ENCODE measurements at regions not wholly inside any gene's neighbourhood (a gene's known extent, or its start where the extent isn't known, plus 50 kb on each side); places are given as distances from the start of the nearest gene placed in this dataset.

GRCh38 chr6:78525976-78526375 lies 341.4 kb upstream of the IRAK1BP1 start (continued):
- TF ChIP-seq, protein P1, sequence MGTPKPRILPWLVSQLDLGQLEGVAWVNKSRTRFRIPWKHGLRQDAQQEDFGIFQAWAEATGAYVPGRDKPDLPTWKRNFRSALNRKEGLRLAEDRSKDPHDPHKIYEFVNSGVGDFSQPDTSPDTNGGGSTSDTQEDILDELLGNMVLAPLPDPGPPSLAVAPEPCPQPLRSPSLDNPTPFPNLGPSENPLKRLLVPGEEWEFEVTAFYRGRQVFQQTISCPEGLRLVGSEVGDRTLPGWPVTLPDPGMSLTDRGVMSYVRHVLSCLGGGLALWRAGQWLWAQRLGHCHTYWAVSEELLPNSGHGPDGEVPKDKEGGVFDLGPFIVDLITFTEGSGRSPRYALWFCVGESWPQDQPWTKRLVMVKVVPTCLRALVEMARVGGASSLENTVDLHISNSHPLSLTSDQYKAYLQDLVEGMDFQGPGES (IDR thresholded peaks at IDR 0.05; ENCODE audit: low read depth, low read length), result no peak

DNA sequence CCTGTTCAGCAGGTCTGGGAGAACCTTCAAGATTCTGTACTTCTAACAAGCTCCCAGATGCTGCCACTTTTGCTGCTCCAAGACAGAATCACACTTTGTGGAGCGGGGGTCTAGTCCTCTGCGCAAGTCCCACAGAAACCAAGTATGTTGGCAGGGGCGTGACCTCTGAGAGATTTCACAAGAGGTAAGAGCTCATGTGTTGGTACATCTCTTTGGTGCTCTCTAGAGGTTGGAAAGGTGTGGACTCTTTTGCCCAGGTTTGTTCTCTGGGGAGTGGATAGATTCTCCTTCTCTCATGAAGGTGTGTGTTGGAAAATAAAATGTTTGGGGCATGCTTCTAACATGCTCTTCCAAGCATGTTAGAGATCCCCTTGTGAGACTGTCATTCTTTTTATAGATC lies 340.9 kb upstream of the IRAK1BP1 start:
- H3K9me2 ChIP-seq, result no peaks in the 10 kb centered on the region
- H3K4me1 ChIP-seq (ENCODE audit: control insufficient read depth in 1 of 2, insufficient read depth in 2 of 2, low read depth in 1 of 2, low read length in 1 of 2), result no peaks in the 10 kb centered on the region; a peak in 1 of 4 replicates
- H3K9ac ChIP-seq, result no peak overlapping the region
- H3K9me3 ChIP-seq, result no peaks in the 10 kb centered on the region
- no peak for DNase-seq
- H3K27me3 ChIP-seq (ENCODE audit: insufficient read depth), result no peaks in the 10 kb centered on the region
- no CpG with 5 or more reads among the region's 3 CpGs for WGBS (ENCODE audit: low lambda C conversion rate)
- no peak for TF ChIP-seq NRF1 (IDR thresholded peaks at IDR 0.05; ENCODE audit: low read depth, low read length)
- TF ChIP-seq USF1 (IDR thresholded peaks at IDR 0.05; ENCODE audit: borderline replicate concordance, low read depth), result no peak
- no peak for TF ChIP-seq EP300 (IDR thresholded peaks at IDR 0.05; ENCODE audit: borderline replicate concordance in 1 of 2, low read depth in 1 of 2, low read length in 1 of 2)
- TF ChIP-seq, protein P2, sequence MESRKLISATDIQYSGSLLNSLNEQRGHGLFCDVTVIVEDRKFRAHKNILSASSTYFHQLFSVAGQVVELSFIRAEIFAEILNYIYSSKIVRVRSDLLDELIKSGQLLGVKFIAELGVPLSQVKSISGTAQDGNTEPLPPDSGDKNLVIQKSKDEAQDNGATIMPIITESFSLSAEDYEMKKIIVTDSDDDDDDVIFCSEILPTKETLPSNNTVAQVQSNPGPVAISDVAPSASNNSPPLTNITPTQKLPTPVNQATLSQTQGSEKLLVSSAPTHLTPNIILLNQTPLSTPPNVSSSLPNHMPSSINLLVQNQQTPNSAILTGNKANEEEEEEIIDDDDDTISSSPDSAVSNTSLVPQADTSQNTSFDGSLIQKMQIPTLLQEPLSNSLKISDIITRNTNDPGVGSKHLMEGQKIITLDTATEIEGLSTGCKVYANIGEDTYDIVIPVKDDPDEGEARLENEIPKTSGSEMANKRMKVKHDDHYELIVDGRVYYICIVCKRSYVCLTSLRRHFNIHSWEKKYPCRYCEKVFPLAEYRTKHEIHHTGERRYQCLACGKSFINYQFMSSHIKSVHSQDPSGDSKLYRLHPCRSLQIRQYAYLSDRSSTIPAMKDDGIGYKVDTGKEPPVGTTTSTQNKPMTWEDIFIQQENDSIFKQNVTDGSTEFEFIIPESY (IDR thresholded peaks at IDR 0.05; ENCODE audit: borderline replicate concordance, low read depth), result no peak
- TF ChIP-seq RFX5 (IDR thresholded peaks at IDR 0.05; ENCODE audit: low read length), result no peak
- TF ChIP-seq TEAD4 (IDR thresholded peaks at IDR 0.05; ENCODE audit: borderline replicate concordance, insufficient read depth), result no peak
- TF ChIP-seq, protein P3, sequence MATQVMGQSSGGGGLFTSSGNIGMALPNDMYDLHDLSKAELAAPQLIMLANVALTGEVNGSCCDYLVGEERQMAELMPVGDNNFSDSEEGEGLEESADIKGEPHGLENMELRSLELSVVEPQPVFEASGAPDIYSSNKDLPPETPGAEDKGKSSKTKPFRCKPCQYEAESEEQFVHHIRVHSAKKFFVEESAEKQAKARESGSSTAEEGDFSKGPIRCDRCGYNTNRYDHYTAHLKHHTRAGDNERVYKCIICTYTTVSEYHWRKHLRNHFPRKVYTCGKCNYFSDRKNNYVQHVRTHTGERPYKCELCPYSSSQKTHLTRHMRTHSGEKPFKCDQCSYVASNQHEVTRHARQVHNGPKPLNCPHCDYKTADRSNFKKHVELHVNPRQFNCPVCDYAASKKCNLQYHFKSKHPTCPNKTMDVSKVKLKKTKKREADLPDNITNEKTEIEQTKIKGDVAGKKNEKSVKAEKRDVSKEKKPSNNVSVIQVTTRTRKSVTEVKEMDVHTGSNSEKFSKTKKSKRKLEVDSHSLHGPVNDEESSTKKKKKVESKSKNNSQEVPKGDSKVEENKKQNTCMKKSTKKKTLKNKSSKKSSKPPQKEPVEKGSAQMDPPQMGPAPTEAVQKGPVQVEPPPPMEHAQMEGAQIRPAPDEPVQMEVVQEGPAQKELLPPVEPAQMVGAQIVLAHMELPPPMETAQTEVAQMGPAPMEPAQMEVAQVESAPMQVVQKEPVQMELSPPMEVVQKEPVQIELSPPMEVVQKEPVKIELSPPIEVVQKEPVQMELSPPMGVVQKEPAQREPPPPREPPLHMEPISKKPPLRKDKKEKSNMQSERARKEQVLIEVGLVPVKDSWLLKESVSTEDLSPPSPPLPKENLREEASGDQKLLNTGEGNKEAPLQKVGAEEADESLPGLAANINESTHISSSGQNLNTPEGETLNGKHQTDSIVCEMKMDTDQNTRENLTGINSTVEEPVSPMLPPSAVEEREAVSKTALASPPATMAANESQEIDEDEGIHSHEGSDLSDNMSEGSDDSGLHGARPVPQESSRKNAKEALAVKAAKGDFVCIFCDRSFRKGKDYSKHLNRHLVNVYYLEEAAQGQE (IDR thresholded peaks at IDR 0.05; ENCODE audit: low read depth, low read length), result no peak
- TF ChIP-seq TCF12 (IDR thresholded peaks at IDR 0.05), result no peak
- TF ChIP-seq, protein P4, sequence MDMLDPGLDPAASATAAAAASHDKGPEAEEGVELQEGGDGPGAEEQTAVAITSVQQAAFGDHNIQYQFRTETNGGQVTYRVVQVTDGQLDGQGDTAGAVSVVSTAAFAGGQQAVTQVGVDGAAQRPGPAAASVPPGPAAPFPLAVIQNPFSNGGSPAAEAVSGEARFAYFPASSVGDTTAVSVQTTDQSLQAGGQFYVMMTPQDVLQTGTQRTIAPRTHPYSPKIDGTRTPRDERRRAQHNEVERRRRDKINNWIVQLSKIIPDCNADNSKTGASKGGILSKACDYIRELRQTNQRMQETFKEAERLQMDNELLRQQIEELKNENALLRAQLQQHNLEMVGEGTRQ (IDR thresholded peaks at IDR 0.05; ENCODE audit: borderline replicate concordance, low read depth, low read length), result no peak
- no peak for TF ChIP-seq GATA2 (CRISPR knock-in tag; IDR thresholded peaks at IDR 0.05)
- TF ChIP-seq TAF1 (IDR thresholded peaks at IDR 0.05; ENCODE audit: borderline replicate concordance, low read depth, low read length), result no peak
- no peak for TF ChIP-seq CHD2 (IDR thresholded peaks at IDR 0.05; ENCODE audit: low read length, partially characterized antibody)
- TF ChIP-seq MXI1 (IDR thresholded peaks at IDR 0.05; ENCODE audit: low read depth, low read length), result no peak
- TF ChIP-seq SMC3 (IDR thresholded peaks at IDR 0.05; ENCODE audit: low read depth, low read length), result no peak
- TF ChIP-seq MEF2A (IDR thresholded peaks at IDR 0.05; ENCODE audit: borderline replicate concordance, low read depth), result no peak
- TF ChIP-seq PBX3 (IDR thresholded peaks at IDR 0.05), result no peak
- no peak for TF ChIP-seq FOXM1 (IDR thresholded peaks at IDR 0.05; ENCODE audit: low read depth)
- no peak for TF ChIP-seq RXRA (IDR thresholded peaks at IDR 0.05; ENCODE audit: borderline replicate concordance, low read depth)
- no peaks in the 10 kb centered on the region for H3F3A ChIP-seq (replicated peaks; ENCODE audit: insufficient read depth)
- H3K79me2 ChIP-seq (ENCODE audit: insufficient read depth), result no peaks in the 10 kb centered on the region
- H3K36me3 ChIP-seq (replicated peaks in 1 of 2; ENCODE audit: control insufficient read depth in 1 of 2, insufficient read depth in 2 of 2, low read length in 1 of 2), result no peaks in the 10 kb centered on the region
- no peak overlapping the region for H3K4me3 ChIP-seq (ENCODE audit: low read depth in 2 of 2, low read length in 1 of 2)
- ChIA-PET CTCF (interaction anchor here (3.0 kb wide), 1 partner anchor 13 kb away, joined by 9 read pairs; no protein-coding TSS in a partner anchor), POLR2A (no interaction called here)
- H4K20me1 ChIP-seq (ENCODE audit: insufficient read depth), result no peaks in the 10 kb centered on the region
- no peak overlapping the region for H3K4me2 ChIP-seq
- no peak overlapping the region for H2AFZ ChIP-seq (ENCODE audit: low read depth)
- H3K27ac ChIP-seq (ENCODE audit: low read depth in 2 of 2, low read length in 1 of 2), result no peak overlapping the region
